Right cardiac atrium (tissue), 5 donors: ENCODE measurements at regions not wholly inside any gene's neighbourhood (a gene's known extent, or its start where the extent isn't known, plus 50 kb on each side); places are given as distances from the start of the nearest gene placed in this dataset.
A peak's percentile ranks its signal among the peaks of the same experiment; 100 is the strongest.
"Not testable (repeated sequence)": the region's sequence is repeated elsewhere in the genome, so short reads cannot be mapped to it uniquely, and the experiment has no call there.

Experiments used
- ATAC-seq, 2 donors: fragments of 200-7000 bp; cut with Tn5 transposase; one replicate each; pipeline versions ENCODE4 v1.8.0 to v1.9.1; 2020; ENCODE audit warnings: moderate library complexity in 2 of 2, mild to moderate bottlenecking in 1 of 2
- DNase-seq, 3 donors: peaks; one replicate each; pipeline ENCODE4 v3.0.0-alpha.2; 2020
- H3K27ac ChIP-seq: one replicate; pipeline ENCODE4 v1.5.1; 2013; ENCODE audit warnings: mild to moderate bottlenecking, low read length, control low read depth, moderate library complexity
- H3K27me3 ChIP-seq: one replicate; pipeline ENCODE4 v1.6.1; 2013; ENCODE audit not compliant: control insufficient read depth, insufficient read depth
- H3K4me1 ChIP-seq: one replicate; pipeline ENCODE4 v1.6.1; 2013; ENCODE audit warnings: low read length; ENCODE audit not compliant: control insufficient read depth, insufficient read depth
- H3K4me3 ChIP-seq: one replicate; pipeline ENCODE4 v1.5.1; 2013; ENCODE audit warnings: low read length, control low read depth
- H3K9me3 ChIP-seq: one replicate; pipeline ENCODE4 v1.6.1; 2013; ENCODE audit warnings: low read length; ENCODE audit not compliant: control insufficient read depth
- WGBS: extraction: QIAGEN DNeasy Blood & Tissue Kit; methylation state at CpG from one replicate; pipeline ENCODE4 v1.1.7; 2013; 5-methylcytosine and 5-hydroxymethylcytosine counted together
- intact Hi-C, 4 donors: fragments of 100-400 bp; cut with DNase I; formaldehyde crosslinking; loops; one replicate each; pipeline versions ENCODE4 v1.11.0 to v1.14.0; 2022 to 2023
- donor health status: healthy with polysubstance abuse.
- donor health status: DM: no; HTN: yes; CAD: no.
- donor health status: DM: no; HTN: no; CAD: no.
- donor health status: DM: no; HTN: yes; CAD: no; lungs with severe emphysema.
- donor health status: DM: yes; HTN: yes; CAD: no.

GRCh38 chr10:59016043-59016442 lies 160.4 kb upstream of the PHYHIPL start:
- ATAC-seq (no peak), DNase-seq (no peak)
- no peak overlapping the region for H3K4me3 ChIP-seq
- 50% methylated on average over 4 of the region's 4 CpGs for WGBS
- H3K4me1 ChIP-seq: no peaks in the 10 kb centered on the region
- no peaks in the 10 kb centered on the region for H3K9me3 ChIP-seq
- H3K27me3 ChIP-seq: no peaks in the 10 kb centered on the region
- intact Hi-C loops: no loop called here
- no peak overlapping the region for H3K27ac ChIP-seq

- DNase-seq (peak in 1 of 3 donors; percentile 16), ATAC-seq (peak in 1 of 2 donors; percentile 63)
- no peaks in the 10 kb centered on the region for H3K27me3 ChIP-seq
- intact Hi-C loops: no loop called here
- no peaks in the 10 kb centered on the region for H3K4me1 ChIP-seq
- H3K27ac ChIP-seq: no peak overlapping the region
- WGBS: 57% methylated on average over 5 of the region's 5 CpGs
- H3K9me3 ChIP-seq: no peaks in the 10 kb centered on the region
- no peak overlapping the region for H3K4me3 ChIP-seq
Observed at GRCh38 chr10:59018977-59019376, 157.5 kb upstream of the PHYHIPL start.

- DNase-seq: no peak
- Histone ChIP-seq H3K9me3 (no peaks in the 10 kb centered on the region), H3K4me1 (no peaks in the 10 kb centered on the region), H3K4me3 (no peak overlapping the region), H3K27ac (no peak overlapping the region), H3K27me3 (no peaks in the 10 kb centered on the region)
- ATAC-seq: no peak
- intact Hi-C loops: no loop called here
- 23% methylated on average over 3 of the region's 3 CpGs for WGBS
Observed at GRCh38 chr10:59019603-59020002, 156.8 kb upstream of the PHYHIPL start.

- intact Hi-C loops: no loop called here
- Histone ChIP-seq H3K4me3 (no peak overlapping the region), H3K27ac (no peak overlapping the region), H3K4me1 (no peaks in the 10 kb centered on the region), H3K9me3 (no peaks in the 10 kb centered on the region), H3K27me3 (no peaks in the 10 kb centered on the region)
- ATAC-seq: no peak
- DNase-seq: no peak
- 93% methylated on average over 4 of the region's 4 CpGs for WGBS
Observed at GRCh38 chr10:59020502-59020901, 155.9 kb upstream of the PHYHIPL start.

- WGBS: 83% methylated on average over 23 of the region's 23 CpGs
- H3K27me3 ChIP-seq: no peaks in the 10 kb centered on the region
- no peak overlapping the region for H3K27ac ChIP-seq
- intact Hi-C loops: no loop called here
- H3K4me3 ChIP-seq: no peak overlapping the region
- H3K9me3 ChIP-seq: no peaks in the 10 kb centered on the region
- H3K4me1 ChIP-seq: no peaks in the 10 kb centered on the region
- DNase-seq: peak in 1 of 3 donors; percentile 42
- no peak for ATAC-seq
Observed at GRCh38 chr10:59025981-59026765, 150.3 kb upstream of the PHYHIPL start.

GRCh38 chr10:59027975-59028655 lies 148.3 kb upstream of the PHYHIPL start:
- Histone ChIP-seq H3K9me3 (no peaks in the 10 kb centered on the region), H3K27me3 (no peaks in the 10 kb centered on the region), H3K27ac (no peak overlapping the region), H3K4me1 (no peaks in the 10 kb centered on the region), H3K4me3 (no peak overlapping the region)
- 65% methylated on average over 5 of the region's 5 CpGs for WGBS
- no peak for DNase-seq
- intact Hi-C loops: no loop called here
- ATAC-seq: no peak

- H3K27me3 ChIP-seq: no peaks in the 10 kb centered on the region
- no peaks in the 10 kb centered on the region for H3K9me3 ChIP-seq
- 49% methylated on average over 6 of the region's 6 CpGs for WGBS
- DNase-seq (no peak), ATAC-seq (no peak)
- H3K4me3 ChIP-seq: no peak overlapping the region
- intact Hi-C loops: no loop called here
- H3K27ac ChIP-seq: no peak overlapping the region
- peaks cover 1% of the 10 kb centered on the region for H3K4me1 ChIP-seq
Observed at GRCh38 chr10:59033622-59034021, 142.8 kb upstream of the PHYHIPL start.

- DNase-seq (no peak), ATAC-seq (peak in 1 of 2 donors; percentile 41)
- H3K27ac ChIP-seq: no peak overlapping the region
- H3K9me3 ChIP-seq: no peaks in the 10 kb centered on the region
- intact Hi-C loops: no loop called here
- H3K27me3 ChIP-seq: no peaks in the 10 kb centered on the region
- no peak overlapping the region for H3K4me3 ChIP-seq
- H3K4me1 ChIP-seq: peaks cover 1% of the 10 kb centered on the region
- 75% methylated on average over 3 of the region's 3 CpGs for WGBS
Observed at GRCh38 chr10:59036311-59037017, 140.0 kb upstream of the PHYHIPL start.

GRCh38 chr10:59037018-59037389 lies 139.4 kb upstream of the PHYHIPL start:
- no peak for ATAC-seq
- H3K27ac ChIP-seq: no peak overlapping the region
- intact Hi-C loops: no loop called here
- H3K4me1 ChIP-seq: peaks cover 1% of the 10 kb centered on the region
- H3K4me3 ChIP-seq: no peak overlapping the region
- no peaks in the 10 kb centered on the region for H3K9me3 ChIP-seq
- H3K27me3 ChIP-seq: no peaks in the 10 kb centered on the region
- WGBS: 75% methylated on average over 2 of the region's 2 CpGs
- DNase-seq: no peak

GRCh38 chr10:59037506-59037905 lies 138.9 kb upstream of the PHYHIPL start:
- Histone ChIP-seq H3K27ac (no peak overlapping the region), H3K9me3 (no peaks in the 10 kb centered on the region), H3K4me3 (no peak overlapping the region), H3K27me3 (no peaks in the 10 kb centered on the region), H3K4me1 (peaks cover 1% of the 10 kb centered on the region)
- DNase-seq (no peak), ATAC-seq (no peak)
- intact Hi-C loops: no loop called here
- 90% methylated on average over 1 of the region's 1 CpG for WGBS

GRCh38 chr10:59043358-59043757 lies 133.1 kb upstream of the PHYHIPL start:
- H3K4me1 ChIP-seq, intact Hi-C loops, H3K27ac ChIP-seq, H3K27me3 ChIP-seq, H3K9me3 ChIP-seq, DNase-seq, ATAC-seq, H3K4me3 ChIP-seq: not testable (repeated sequence)
- WGBS: 64% methylated on average over 8 of the region's 8 CpGs
